K562 (cell line): ENCODE measurements at regions not wholly inside any gene's neighbourhood (a gene's known extent, or its start where the extent isn't known, plus 50 kb on each side); places are given as distances from the start of the nearest gene placed in this dataset.
A peak's percentile ranks its signal among the peaks of the same experiment; 100 is the strongest.

Source experiments
- ATAC-seq: fragments of 200-7000 bp; cut with Tn5 transposase; 3 replicates; pipeline ENCODE4 v1.9.1; 2020; ENCODE audit warnings: moderate library complexity
- BruUV-seq: library from RNA; stranded (reverse); fragments of 400-500 nt; replicated peaks from 2 replicates; lab custom pipeline; 2021; lab: Mats Ljungman, UMichigan
- CTCF ChIA-PET: fragments of 300-600 bp; formaldehyde crosslinking; extraction: SDS; loops from one replicate; lab custom pipeline; 2021; ENCODE audit warnings: low intra/inter-chr PET ratio; lab: Yijun Ruan, JAX
- POLR2A ChIA-PET: fragments of 300-600, 350-650 bp; sonication (Branson Sonifier 250); formaldehyde crosslinking; extraction: SDS; loops from one replicate; lab custom pipeline; 2021; ENCODE audit warnings: antibody characterized with exemption, inconsistent platforms; lab: Yijun Ruan, JAX
- DNase-seq, 4 experiments: peaks; one replicate each; pipeline versions ENCODE4 v3.0.0 to v3.0.0-alpha.2; 2011 to 2018; ENCODE audit warnings: low spot score in 3 of 4, mixed read lengths in 3 of 4; ENCODE audit errors: extremely low read depth in 1 of 4
- FAIRE-seq: peaks from 2 replicates; lab custom pipeline; 2011; peaks lifted over from hg19 to GRCh38; lab: Jason Lieb, UNC
- H2AFZ ChIP-seq: 2 replicates; pipeline ENCODE4 v1.6.0; 2011; ENCODE audit warnings: low read depth, low read length, control low read depth, inconsistent platforms
- H3K27ac ChIP-seq: fragments of 200-600 bp; 3 replicates; pipeline ENCODE4 v1.8.0; 2011; ENCODE audit warnings: low read depth, mild to moderate bottlenecking, control low read depth, inconsistent platforms, low read length, moderate library complexity, mixed read lengths; ENCODE audit errors: extremely low read depth
- H3K27me3 ChIP-seq, 2 experiments: fragments of 300-600 bp in 1 of 2; 2 replicates in 1 of 2; 3 replicates in 1 of 2; pipeline versions ENCODE4 v1.6.0 to v1.8.0; 2011; ENCODE audit warnings: inconsistent platforms in 2 of 2, low read length in 2 of 2, mild to moderate bottlenecking in 1 of 2, mixed read lengths in 1 of 2, moderate library complexity in 1 of 2; ENCODE audit not compliant: control insufficient read depth in 2 of 2, insufficient read depth in 2 of 2
- H3K36me3 ChIP-seq: fragments of 300-600 bp; 3 replicates; pipeline ENCODE4 v1.8.0; 2011; ENCODE audit warnings: mild to moderate bottlenecking, low read length, inconsistent platforms; ENCODE audit not compliant: control insufficient read depth, insufficient read depth
- H3K4me1 ChIP-seq, 2 experiments: fragments of 200-600 bp in 1 of 2; replicated peaks in 1 of 2; 2 replicates in 1 of 2; 3 replicates in 1 of 2; pipeline versions ENCODE4 v1.5.1 to v1.8.0; 2011; ENCODE audit warnings: inconsistent platforms in 2 of 2, low read length in 2 of 2, mild to moderate bottlenecking in 1 of 2, mixed read lengths in 1 of 2, moderate library complexity in 1 of 2; ENCODE audit not compliant: control insufficient read depth in 2 of 2, insufficient read depth in 2 of 2
- H3K4me2 ChIP-seq: 2 replicates; pipeline ENCODE4 v1.6.1; 2011; ENCODE audit warnings: low read length, control low read depth, inconsistent platforms, mixed read lengths; ENCODE audit not compliant: insufficient read depth
- H3K4me3 ChIP-seq: fragments of 200-600 bp; sonication (generic), shearing (Covaris generic); 2 replicates; pipeline ENCODE4 v1.5.1; 2016; ENCODE audit warnings: control low read depth, inconsistent platforms
- H3K79me2 ChIP-seq: fragments of 200-600 bp; 3 replicates; pipeline ENCODE4 v1.8.0; 2011; ENCODE audit warnings: low read length, inconsistent platforms; ENCODE audit not compliant: control insufficient read depth, insufficient read depth
- H3K9ac ChIP-seq, 2 experiments: 2 replicates each; pipeline versions ENCODE4 v1.6.0 to v1.6.1; 2011; ENCODE audit warnings: low read depth in 2 of 2, low read length in 2 of 2, control low read depth in 1 of 2, inconsistent platforms in 1 of 2, mild to moderate bottlenecking in 1 of 2, mixed read lengths in 1 of 2; ENCODE audit not compliant: insufficient read depth in 1 of 2
- H3K9me1 ChIP-seq: one replicate; pipeline ENCODE4 v1.6.0; 2011; ENCODE audit warnings: inconsistent platforms, mild to moderate bottlenecking, low read length, moderate library complexity; ENCODE audit not compliant: control insufficient read depth, insufficient read depth
- H3K9me3 ChIP-seq: replicated peaks from 2 replicates; pipeline ENCODE4 v1.5.1; 2011; ENCODE audit warnings: low read depth, low read length, inconsistent platforms; ENCODE audit not compliant: control insufficient read depth, insufficient read depth
- H4K20me1 ChIP-seq: replicated peaks from 2 replicates; pipeline ENCODE4 v1.6.1; 2011; ENCODE audit warnings: low read length, inconsistent platforms, mixed read lengths; ENCODE audit not compliant: control insufficient read depth, insufficient read depth
- BHLHE40 ChIP-seq: IDR thresholded peaks from 2 replicates; pipeline ENCODE4 v1.6.1; 2011; ENCODE audit warnings: low read length, improper control_type of control experiment
- CTCFL ChIP-seq: IDR thresholded peaks from 2 replicates; pipeline ENCODE4 v1.6.1; 2011; ENCODE audit warnings: borderline replicate concordance, low read depth, mild to moderate bottlenecking, moderate library complexity, low read length; ENCODE audit not compliant: insufficient read depth, poor library complexity, severe bottlenecking
- FOXP4 ChIP-seq: sonication (generic); formaldehyde crosslinking; IDR thresholded peaks from 2 replicates; pipeline ENCODE4 v1.8.0; 2022; ENCODE audit warnings: mild to moderate bottlenecking, missing genetic modification reagents, borderline replicate concordance
- HIVEP1 ChIP-seq: fragments of 250-450 bp; sonication (Bioruptor Pico); IDR thresholded peaks from 2 replicates; pipeline ENCODE4 v1.4.0; 2020; ENCODE audit warnings: mild to moderate bottlenecking
- NCOA2 ChIP-seq, 2 experiments: fragments of 450-650 bp; IDR thresholded peaks; 2 replicates each; pipeline ENCODE4 v1.6.1; 2018; ENCODE audit warnings: mild to moderate bottlenecking in 2 of 2, moderate library complexity in 1 of 2; ENCODE audit not compliant: partially characterized antibody in 2 of 2
- NFXL1 ChIP-seq: fragments of 450-650 bp; formaldehyde crosslinking; IDR thresholded peaks from 2 replicates; pipeline ENCODE4 v1.4.0; 2021; ENCODE audit warnings: mild to moderate bottlenecking
- RBM15 ChIP-seq: fragments of 200-400 bp; formaldehyde crosslinking; IDR thresholded peaks from 2 replicates; pipeline ENCODE4 v1.6.1; 2018; ENCODE audit warnings: mild to moderate bottlenecking, low read length, moderate library complexity; ENCODE audit not compliant: insufficient read depth
- SNAPC5 ChIP-seq: fragments of 250-450 bp; sonication (Bioruptor Pico); IDR thresholded peaks from 2 replicates; pipeline ENCODE4 v1.8.0; 2021; ENCODE audit warnings: moderate library complexity, mild to moderate bottlenecking, inconsistent platforms
- ZKSCAN1 ChIP-seq: fragments of 150-350 bp; IDR thresholded peaks from 2 replicates; pipeline ENCODE4 v1.6.1; 2016; ENCODE audit warnings: low read depth, low read length
- ZNF174 ChIP-seq: fragments of 250-450 bp; sonication (Bioruptor Pico); IDR thresholded peaks from 2 replicates; pipeline ENCODE4 v1.4.0; 2020; ENCODE audit warnings: mild to moderate bottlenecking
- ZNF280A ChIP-seq: fragments of 450-650 bp; IDR thresholded peaks from 2 replicates; pipeline ENCODE4 v1.6.1; 2018; ENCODE audit warnings: mild to moderate bottlenecking, low read depth; ENCODE audit not compliant: partially characterized antibody
- ZNF699 ChIP-seq: fragments of 250-450 bp; sonication (Bioruptor Pico); IDR thresholded peaks from 2 replicates; pipeline ENCODE4 v1.8.0; 2021; ENCODE audit warnings: mild to moderate bottlenecking, moderate library complexity; ENCODE audit not compliant: insufficient replicate concordance
- ZNF740 ChIP-seq, 3 experiments: fragments of 200-800 bp in 1 of 3; sonication (Bioruptor generic) in 1 of 3; sonication (generic) in 1 of 3; formaldehyde crosslinking in 1 of 3; IDR thresholded peaks; 2 replicates each; pipeline versions ENCODE4 v1.6.1 to v1.8.0; 2016 to 2022; ENCODE audit warnings: mild to moderate bottlenecking in 2 of 3, missing compliant biosample characterization in 2 of 3, missing genetic modification characterization in 2 of 3, missing genetic modification reagents in 1 of 3
- WGBS: fragments of 100-300 bp; shearing (Covaris generic); methylation state at CpG from one replicate; pipeline ENCODE4 v1.1.6; 2016; ENCODE audit warnings: low coverage, mixed read lengths; ENCODE audit not compliant: insufficient coverage; ENCODE audit errors: missing lambda C conversion rate; 5-methylcytosine and 5-hydroxymethylcytosine counted together
- in situ Hi-C: fragments of 300-500 bp; cut with MboI; formaldehyde crosslinking; loops from 4 replicates; pipeline ENCODE4 v1.15.0; 2018; ENCODE audit warnings: inconsistent platforms, mixed read lengths
- intact Hi-C: fragments of 100-400 bp; cut with micrococcal nuclease; formaldehyde crosslinking; loops from 2 replicates; pipeline ENCODE4 v1.14.2; 2022

- no peaks in the 10 kb centered on the region for H3K4me1 ChIP-seq
- no peaks in the 10 kb centered on the region for H3K9me3 ChIP-seq
- no peaks in the 10 kb centered on the region for H3K27me3 ChIP-seq
- peak overlapping the region; percentile 32; the same call in 1 of the 2 replicates for H2AFZ ChIP-seq
- DNase-seq: no peak
- ChIA-PET CTCF (no interaction called here), POLR2A (interaction anchor here (0.6 kb wide), 1 partner anchor 98 kb away, joined by 3 read pairs; no protein-coding TSS in a partner anchor)
- no peaks in the 10 kb centered on the region for H3K79me2 ChIP-seq
- H3K36me3 ChIP-seq: no peaks in the 10 kb centered on the region
- WGBS: 7% methylated on average over 4 of the region's 4 CpGs
- no peak overlapping the region for H3K4me2 ChIP-seq
- no peaks in the 10 kb centered on the region for H4K20me1 ChIP-seq
- no peaks in the 10 kb centered on the region for H3K9me1 ChIP-seq
- no peak overlapping the region for H3K9ac ChIP-seq
- intact Hi-C loops: no loop called here
- H3K27ac ChIP-seq: no peak overlapping the region
- TF ChIP-seq SNAPC5 (CRISPR knock-in tag) (no peak), FOXP4 (CRISPR knock-in tag) (no peak), BHLHE40 (no peak), ZNF280A (no peak), CTCFL (no peak), ZNF740 (CRISPR knock-in tag; IDR thresholded peaks at IDR 0.05) (no peak), ZNF740 (tag; IDR thresholded peaks at IDR 0.05) (no peak), ZNF174 (CRISPR knock-in tag) (no peak), ZKSCAN1 (no peak), ZNF699 (CRISPR knock-in tag) (no peak), NCOA2 (IDR thresholded peaks at IDR 0.05; ENCODE audit: partially characterized antibody in 2 of 2) (no peak), RBM15 (no peak), HIVEP1 (CRISPR knock-in tag) (no peak), NFXL1 (CRISPR knock-in tag) (no peak)
- TF ChIP-seq, all 486 proteins: peak for 0
- in situ Hi-C loops: loop anchor here (10.0 kb wide), 1 partner anchor 140 kb away; no protein-coding TSS in a partner anchor
- no peak overlapping the region for H3K4me3 ChIP-seq
- no TSS peak for BruUV-seq
- FAIRE-seq (no peak), ATAC-seq (no peak)
These were observed 83.0 kb upstream of the GNAQ start for GRCh38 chr9:78114581-78114980.
